ENCODE measurements at regions not wholly inside any gene's neighbourhood (a gene's known extent, or its start where the extent isn't known, plus 50 kb on each side); places are given as distances from the start of the nearest gene placed in this dataset.

DNA sequence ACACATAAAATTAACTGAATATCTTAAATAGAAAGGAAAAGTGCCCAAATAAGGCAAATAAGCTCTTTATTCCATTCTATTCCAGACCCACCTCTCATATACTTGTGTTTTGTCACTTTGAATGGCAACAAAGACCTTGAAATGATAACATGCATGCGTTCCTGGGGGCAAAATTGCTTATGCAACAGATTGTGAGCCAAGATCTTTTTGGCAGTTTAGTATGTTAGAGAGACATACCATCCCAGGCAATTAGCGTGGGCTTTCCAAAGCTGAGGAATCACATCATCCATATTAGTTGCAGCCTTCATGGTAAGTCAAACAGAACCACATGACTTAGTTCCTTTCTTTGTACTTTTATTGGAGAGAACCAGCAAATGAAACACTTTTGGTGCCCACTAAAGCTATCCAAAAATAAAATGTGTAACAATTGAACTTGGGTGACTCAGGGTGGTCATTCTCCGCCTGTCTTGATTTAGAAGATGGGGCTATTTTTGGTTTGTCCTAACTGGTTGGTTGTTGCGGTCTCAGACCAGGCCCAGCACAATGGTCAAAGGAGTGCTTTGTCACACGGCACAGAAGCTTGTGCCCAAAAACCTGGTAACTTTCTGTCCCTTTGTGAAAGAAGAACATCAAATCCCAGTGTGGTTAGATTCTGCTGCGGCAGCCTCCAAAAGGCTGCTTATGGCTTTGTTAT, 68.7 kb upstream of the ATF3 start:
- H3K27ac ChIP-seq (ENCODE audit: insufficient read depth, low read depth, low read length, poor library complexity, severe bottlenecking) = no peak overlapping the region
- H3K36me3 ChIP-seq (ENCODE audit: control insufficient read depth, insufficient read depth, low read length) = no peaks in the 10 kb centered on the region
- H3K27me3 ChIP-seq (ENCODE audit: control insufficient read depth, insufficient read depth, low read length, poor library complexity, severe bottlenecking) = no peaks in the 10 kb centered on the region
- H3K4me1 ChIP-seq (ENCODE audit: control insufficient read depth, insufficient read depth, low read length) = no peaks in the 10 kb centered on the region
- 94% methylated on average over 6 of the region's 6 CpGs for WGBS, 2 experiments
- no peaks in the 10 kb centered on the region for H3K9me3 ChIP-seq (ENCODE audit: control insufficient read depth, low read length)
- no peak overlapping the region for H3K4me3 ChIP-seq (ENCODE audit: insufficient read depth, low read depth, low read length)

DNA sequence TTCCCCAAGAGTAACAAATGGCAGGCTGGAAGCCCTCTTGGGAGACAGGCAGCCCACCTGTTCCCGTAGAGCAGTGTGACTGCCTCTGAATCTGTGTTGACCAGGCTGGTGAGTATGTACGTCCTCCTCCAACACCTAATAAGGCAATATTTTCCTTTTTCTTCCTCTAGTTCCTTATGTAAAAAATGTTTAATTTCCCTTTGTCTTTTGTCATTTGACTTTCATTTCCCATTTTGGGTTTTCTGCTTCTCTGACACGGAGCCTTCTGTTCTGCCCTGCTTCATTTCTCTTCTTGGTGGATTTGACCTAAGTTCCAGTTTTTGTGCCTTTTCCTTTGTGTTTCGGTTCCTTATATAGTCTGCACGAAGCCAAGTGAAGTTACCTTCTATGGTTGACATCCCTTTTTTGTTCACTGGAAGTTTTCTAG, 65.8 kb upstream of the ATF3 start:
- Histone ChIP-seq H3K4me3 (ENCODE audit: insufficient read depth, low read depth, low read length) (no peak overlapping the region), H3K36me3 (ENCODE audit: control insufficient read depth, insufficient read depth, low read length) (no peaks in the 10 kb centered on the region), H3K9me3 (ENCODE audit: control insufficient read depth, low read length) (no peaks in the 10 kb centered on the region), H3K4me1 (ENCODE audit: control insufficient read depth, insufficient read depth, low read length) (no peaks in the 10 kb centered on the region), H3K27ac (ENCODE audit: insufficient read depth, low read depth, low read length, poor library complexity, severe bottlenecking) (no peak overlapping the region), H3K27me3 (ENCODE audit: control insufficient read depth, insufficient read depth, low read length, poor library complexity, severe bottlenecking) (no peaks in the 10 kb centered on the region)
- WGBS, 2 experiments = 90 to 96% methylated on average over 4 to 5 of the region's 5 CpGs

DNA sequence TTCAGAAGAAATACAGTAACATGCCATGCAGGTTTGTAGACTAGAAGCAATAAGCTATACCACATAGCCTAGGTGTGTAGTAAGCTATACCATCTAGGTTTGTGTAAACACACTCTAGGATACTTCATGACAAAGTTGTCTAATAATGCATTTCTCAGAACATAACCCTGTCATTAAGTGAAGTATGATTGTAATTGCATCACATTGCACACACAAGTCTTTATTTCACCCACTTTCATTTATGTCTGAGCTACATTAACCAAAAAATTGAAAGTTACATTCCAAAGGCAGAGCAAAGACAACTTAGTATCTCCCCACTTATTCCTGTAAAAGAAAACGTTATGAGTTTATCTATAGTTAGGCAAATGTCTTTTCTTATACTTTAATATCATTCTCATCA, 64.5 kb upstream of the ATF3 start:
- no peaks in the 10 kb centered on the region for H3K9me3 ChIP-seq (ENCODE audit: control insufficient read depth, low read length)
- 100% methylated on average over 1 of the region's 1 CpG; no CpG with 5 or more reads in 1 of the 2 experiments for WGBS, 2 experiments
- H3K4me1 ChIP-seq (ENCODE audit: control insufficient read depth, insufficient read depth, low read length) = no peaks in the 10 kb centered on the region
- H3K36me3 ChIP-seq (ENCODE audit: control insufficient read depth, insufficient read depth, low read length) = no peaks in the 10 kb centered on the region
- no peak overlapping the region for H3K27ac ChIP-seq (ENCODE audit: insufficient read depth, low read depth, low read length, poor library complexity, severe bottlenecking)
- no peaks in the 10 kb centered on the region for H3K27me3 ChIP-seq (ENCODE audit: control insufficient read depth, insufficient read depth, low read length, poor library complexity, severe bottlenecking)
- no peak overlapping the region for H3K4me3 ChIP-seq (ENCODE audit: insufficient read depth, low read depth, low read length)

DNA sequence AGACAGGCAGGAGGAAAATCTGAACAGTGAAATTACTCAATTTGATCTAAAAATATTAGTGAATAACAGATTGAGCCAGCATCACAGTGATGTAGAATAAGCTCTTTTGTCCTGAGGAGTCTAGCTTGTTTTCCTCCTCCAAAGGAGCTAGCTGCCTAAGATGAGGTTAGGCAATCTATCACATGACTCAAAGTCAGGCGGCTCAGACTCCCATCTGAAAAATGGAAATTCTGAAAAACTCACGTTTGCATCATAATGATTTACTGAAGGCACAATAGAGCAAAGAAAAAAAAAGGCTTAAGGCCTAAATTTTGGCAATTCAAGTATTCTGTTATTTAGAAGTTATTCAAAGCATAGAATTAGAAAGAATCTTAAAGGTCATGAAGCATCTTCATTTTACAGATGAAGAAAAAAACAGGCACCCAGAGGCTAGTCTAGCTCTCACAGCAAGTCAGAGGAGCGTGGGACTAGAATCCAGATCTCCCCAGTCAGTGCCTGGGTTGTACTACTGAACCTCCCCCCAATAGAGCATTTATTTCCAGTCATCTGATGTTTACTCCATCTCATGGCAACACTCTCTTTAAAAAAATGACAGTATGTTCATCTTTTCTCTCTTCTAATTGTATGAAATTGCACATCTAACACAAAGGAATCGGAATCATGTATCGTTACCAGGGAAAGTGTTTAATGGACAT, 62.5 kb upstream of the ATF3 start:
- 76 to 77% methylated on average over 5 of the region's 5 CpGs for WGBS, 2 experiments
- Histone ChIP-seq H3K36me3 (ENCODE audit: control insufficient read depth, insufficient read depth, low read length) (no peaks in the 10 kb centered on the region), H3K27me3 (ENCODE audit: control insufficient read depth, insufficient read depth, low read length, poor library complexity, severe bottlenecking) (no peaks in the 10 kb centered on the region), H3K4me3 (ENCODE audit: insufficient read depth, low read depth, low read length) (no peak overlapping the region), H3K4me1 (ENCODE audit: control insufficient read depth, insufficient read depth, low read length) (no peaks in the 10 kb centered on the region), H3K27ac (ENCODE audit: insufficient read depth, low read depth, low read length, poor library complexity, severe bottlenecking) (no peak overlapping the region), H3K9me3 (ENCODE audit: control insufficient read depth, low read length) (no peaks in the 10 kb centered on the region)

DNA sequence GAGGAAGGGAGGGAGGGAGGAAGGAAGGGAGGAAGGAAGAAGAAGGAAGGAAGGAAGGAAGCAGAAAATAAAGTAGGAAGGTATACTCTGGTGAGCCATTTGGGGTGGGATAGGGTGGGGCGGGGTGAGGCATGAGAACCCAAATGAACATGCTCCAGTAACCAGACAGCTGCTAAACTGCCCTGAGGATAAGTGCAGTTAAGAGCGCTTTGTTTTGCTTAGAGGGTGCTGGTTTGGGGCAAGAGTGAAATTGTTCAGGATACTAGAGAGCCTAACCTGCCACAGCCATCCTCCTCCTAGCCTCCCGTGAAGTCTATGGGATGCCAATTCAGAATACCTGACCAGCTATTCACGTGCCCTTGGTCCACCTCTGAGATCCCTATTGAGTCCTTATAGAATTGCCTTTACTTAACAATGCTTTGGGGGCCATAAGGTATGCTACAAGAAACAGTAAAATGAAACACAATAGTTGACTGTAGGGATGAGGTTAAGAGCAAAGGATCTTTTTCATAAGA, 59.0 kb upstream of the ATF3 start:
- no peaks in the 10 kb centered on the region for H3K27me3 ChIP-seq (ENCODE audit: control insufficient read depth, insufficient read depth, low read length, poor library complexity, severe bottlenecking)
- no peaks in the 10 kb centered on the region for H3K9me3 ChIP-seq (ENCODE audit: control insufficient read depth, low read length)
- H3K27ac ChIP-seq (ENCODE audit: insufficient read depth, low read depth, low read length, poor library complexity, severe bottlenecking) = no peak overlapping the region
- H3K4me3 ChIP-seq (ENCODE audit: insufficient read depth, low read depth, low read length) = no peak overlapping the region
- H3K36me3 ChIP-seq (ENCODE audit: control insufficient read depth, insufficient read depth, low read length) = no peaks in the 10 kb centered on the region
- no peaks in the 10 kb centered on the region for H3K4me1 ChIP-seq (ENCODE audit: control insufficient read depth, insufficient read depth, low read length)
- 46 to 58% methylated on average over 4 of the region's 4 CpGs for WGBS, 2 experiments

DNA sequence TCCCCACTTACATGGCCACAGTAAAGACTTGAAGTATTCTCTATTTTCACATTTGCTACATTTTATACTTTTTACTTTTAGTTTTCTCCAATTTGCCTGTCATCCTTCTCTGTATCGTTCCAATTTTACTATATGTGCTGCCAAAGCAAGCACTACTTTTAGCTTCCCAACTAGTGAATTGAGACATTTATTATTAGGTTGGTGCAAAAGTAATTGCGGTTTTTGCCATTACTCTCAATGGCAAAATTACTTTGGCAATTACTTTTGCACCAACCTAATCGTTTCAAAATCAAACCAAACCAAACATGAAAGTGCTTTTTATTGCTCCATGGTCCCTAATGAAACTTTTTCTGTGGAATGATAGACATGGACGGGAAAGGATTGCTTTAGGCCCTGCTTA, 56.6 kb upstream of the ATF3 start:
- Histone ChIP-seq H3K36me3 (ENCODE audit: control insufficient read depth, insufficient read depth, low read length) (no peaks in the 10 kb centered on the region), H3K27ac (ENCODE audit: insufficient read depth, low read depth, low read length, poor library complexity, severe bottlenecking) (no peak overlapping the region), H3K27me3 (ENCODE audit: control insufficient read depth, insufficient read depth, low read length, poor library complexity, severe bottlenecking) (peaks cover 4% of the 10 kb centered on the region), H3K4me3 (ENCODE audit: insufficient read depth, low read depth, low read length) (no peak overlapping the region), H3K9me3 (ENCODE audit: control insufficient read depth, low read length) (no peaks in the 10 kb centered on the region), H3K4me1 (ENCODE audit: control insufficient read depth, insufficient read depth, low read length) (no peaks in the 10 kb centered on the region)
- WGBS, 2 experiments = 84 to 92% methylated on average over 2 to 4 of the region's 4 CpGs

DNA sequence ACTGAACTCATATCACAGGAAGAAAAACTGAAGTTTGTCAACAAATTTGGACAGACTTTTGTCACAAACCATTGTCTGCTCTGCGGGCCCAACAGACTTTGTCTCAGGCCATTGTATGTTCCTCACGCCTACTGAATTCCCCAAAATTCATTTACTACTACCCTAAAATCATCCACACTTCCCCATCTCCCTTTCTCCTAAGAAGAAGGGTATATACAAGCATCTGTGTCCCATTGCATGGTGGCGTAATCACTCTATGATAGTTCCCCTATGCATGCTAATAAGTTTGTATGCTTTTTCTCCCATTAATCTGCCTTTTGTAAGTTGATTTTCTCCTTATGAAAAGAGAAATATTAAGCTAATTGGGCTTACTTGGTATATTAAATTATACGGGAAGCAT, 54.9 kb upstream of the ATF3 start:
- no peaks in the 10 kb centered on the region for H3K36me3 ChIP-seq (ENCODE audit: control insufficient read depth, insufficient read depth, low read length)
- H3K4me3 ChIP-seq (ENCODE audit: insufficient read depth, low read depth, low read length) = no peak overlapping the region
- peaks cover 5% of the 10 kb centered on the region for H3K4me1 ChIP-seq (ENCODE audit: control insufficient read depth, insufficient read depth, low read length)
- H3K27me3 ChIP-seq (ENCODE audit: control insufficient read depth, insufficient read depth, low read length, poor library complexity, severe bottlenecking) = peaks cover 21% of the 10 kb centered on the region
- H3K27ac ChIP-seq (ENCODE audit: insufficient read depth, low read depth, low read length, poor library complexity, severe bottlenecking) = no peak overlapping the region
- 91 to 92% methylated on average over 4 of the region's 4 CpGs for WGBS, 2 experiments
- H3K9me3 ChIP-seq (ENCODE audit: control insufficient read depth, low read length) = no peaks in the 10 kb centered on the region

DNA sequence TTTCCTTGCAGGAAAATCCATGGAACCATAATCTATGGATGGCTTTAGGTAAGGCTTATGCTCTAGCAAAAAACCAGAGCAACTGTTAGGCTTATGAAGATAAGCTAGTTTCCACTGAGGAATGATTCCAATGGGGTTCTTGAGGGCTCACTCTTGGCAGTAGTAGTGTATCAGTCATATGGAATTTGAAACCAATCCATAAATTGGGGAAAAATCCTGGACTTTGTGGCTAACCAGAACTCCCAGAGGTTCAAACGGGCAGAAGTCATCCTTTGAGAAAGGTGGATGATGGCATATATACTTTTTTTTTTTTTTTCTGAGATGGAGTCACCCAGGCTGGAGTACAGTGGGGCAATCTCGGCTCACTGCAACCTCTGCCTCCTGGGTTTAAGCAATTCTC, 54.2 kb upstream of the ATF3 start:
- Histone ChIP-seq H3K4me1 (ENCODE audit: control insufficient read depth, insufficient read depth, low read length) (peaks cover 5% of the 10 kb centered on the region), H3K36me3 (ENCODE audit: control insufficient read depth, insufficient read depth, low read length) (no peaks in the 10 kb centered on the region), H3K27me3 (ENCODE audit: control insufficient read depth, insufficient read depth, low read length, poor library complexity, severe bottlenecking) (peaks cover 21% of the 10 kb centered on the region), H3K27ac (ENCODE audit: insufficient read depth, low read depth, low read length, poor library complexity, severe bottlenecking) (no peak overlapping the region), H3K4me3 (ENCODE audit: insufficient read depth, low read depth, low read length) (no peak overlapping the region), H3K9me3 (ENCODE audit: control insufficient read depth, low read length) (no peaks in the 10 kb centered on the region)
- 90 to 96% methylated on average over 2 of the region's 2 CpGs for WGBS, 2 experiments

DNA sequence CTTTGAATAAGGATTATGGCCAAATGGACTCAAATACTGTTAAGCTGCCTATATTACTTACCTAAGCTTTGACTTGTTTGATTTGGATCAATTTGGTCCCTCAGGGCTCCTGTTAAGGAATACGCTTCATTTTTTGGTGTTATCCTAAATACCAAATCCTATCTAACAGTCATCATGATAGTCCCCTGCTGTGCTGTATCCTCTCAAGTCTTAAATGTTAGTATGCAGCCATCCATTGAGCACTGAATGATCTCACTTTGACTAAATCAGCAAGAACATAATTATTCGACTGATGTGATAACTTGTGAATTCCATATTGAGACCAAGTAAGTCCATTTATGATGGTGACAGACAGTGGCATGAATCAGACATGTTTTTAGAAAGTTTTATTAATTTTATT, 53.1 kb upstream of the ATF3 start:
- H3K4me3 ChIP-seq (ENCODE audit: insufficient read depth, low read depth, low read length) = no peak overlapping the region
- no peak overlapping the region for H3K27ac ChIP-seq (ENCODE audit: insufficient read depth, low read depth, low read length, poor library complexity, severe bottlenecking)
- peaks cover 5% of the 10 kb centered on the region for H3K4me1 ChIP-seq (ENCODE audit: control insufficient read depth, insufficient read depth, low read length)
- H3K9me3 ChIP-seq (ENCODE audit: control insufficient read depth, low read length) = no peaks in the 10 kb centered on the region
- peaks cover 21% of the 10 kb centered on the region for H3K27me3 ChIP-seq (ENCODE audit: control insufficient read depth, insufficient read depth, low read length, poor library complexity, severe bottlenecking)
- 96 to 97% methylated on average over 2 of the region's 2 CpGs for WGBS, 2 experiments
- no peaks in the 10 kb centered on the region for H3K36me3 ChIP-seq (ENCODE audit: control insufficient read depth, insufficient read depth, low read length)

DNA sequence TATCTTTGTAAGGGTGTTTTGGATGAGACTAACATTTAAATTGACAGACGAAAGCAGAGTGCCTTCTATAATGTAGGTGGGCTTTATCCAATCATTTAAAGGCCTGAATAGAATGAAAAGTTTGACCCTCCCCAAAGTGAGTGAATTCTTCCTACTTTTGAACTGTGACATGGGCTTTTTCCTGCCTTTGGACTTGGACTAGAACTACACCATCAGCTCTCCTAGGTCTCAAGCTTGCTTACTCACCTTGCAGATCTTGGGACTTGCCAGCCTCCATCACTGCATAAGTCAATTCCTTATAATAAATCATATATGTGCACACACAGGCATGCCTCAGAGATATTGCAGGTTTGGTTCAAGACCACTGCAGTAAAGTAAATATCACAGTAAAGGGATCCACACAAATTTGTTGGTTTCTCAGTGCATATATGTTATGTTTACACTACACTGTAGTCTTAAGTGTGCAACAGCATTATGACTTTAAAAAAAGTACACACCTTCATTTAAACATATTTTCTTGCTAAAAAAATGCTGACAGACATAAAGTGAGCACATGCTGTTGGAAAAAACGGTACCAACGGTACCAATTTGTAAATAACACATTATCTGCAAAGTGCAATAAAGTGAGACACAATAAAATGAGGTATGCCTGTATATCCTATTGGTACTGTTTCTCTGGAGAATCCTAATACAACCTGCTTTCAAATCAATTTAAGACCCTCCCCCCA, 51.6 kb upstream of the ATF3 start:
- WGBS, 2 experiments = 90 to 95% methylated on average over 1 to 3 of the region's 3 CpGs
- Histone ChIP-seq H3K4me3 (ENCODE audit: insufficient read depth, low read depth, low read length) (no peak overlapping the region), H3K4me1 (ENCODE audit: control insufficient read depth, insufficient read depth, low read length) (peaks cover 5% of the 10 kb centered on the region), H3K36me3 (ENCODE audit: control insufficient read depth, insufficient read depth, low read length) (no peaks in the 10 kb centered on the region), H3K9me3 (ENCODE audit: control insufficient read depth, low read length) (no peaks in the 10 kb centered on the region), H3K27ac (ENCODE audit: insufficient read depth, low read depth, low read length, poor library complexity, severe bottlenecking) (no peak overlapping the region), H3K27me3 (ENCODE audit: control insufficient read depth, insufficient read depth, low read length, poor library complexity, severe bottlenecking) (peaks cover 21% of the 10 kb centered on the region)

All from ectodermal cell (in vitro differentiated cells).